ENCODE measurements at regions not wholly inside any gene's neighbourhood (a gene's known extent, or its start where the extent isn't known, plus 50 kb on each side); places are given as distances from the start of the nearest gene placed in this dataset.
"Not testable (repeated sequence)": the region's sequence is repeated elsewhere in the genome, so short reads cannot be mapped to it uniquely, and the experiment has no call there.

DNA sequence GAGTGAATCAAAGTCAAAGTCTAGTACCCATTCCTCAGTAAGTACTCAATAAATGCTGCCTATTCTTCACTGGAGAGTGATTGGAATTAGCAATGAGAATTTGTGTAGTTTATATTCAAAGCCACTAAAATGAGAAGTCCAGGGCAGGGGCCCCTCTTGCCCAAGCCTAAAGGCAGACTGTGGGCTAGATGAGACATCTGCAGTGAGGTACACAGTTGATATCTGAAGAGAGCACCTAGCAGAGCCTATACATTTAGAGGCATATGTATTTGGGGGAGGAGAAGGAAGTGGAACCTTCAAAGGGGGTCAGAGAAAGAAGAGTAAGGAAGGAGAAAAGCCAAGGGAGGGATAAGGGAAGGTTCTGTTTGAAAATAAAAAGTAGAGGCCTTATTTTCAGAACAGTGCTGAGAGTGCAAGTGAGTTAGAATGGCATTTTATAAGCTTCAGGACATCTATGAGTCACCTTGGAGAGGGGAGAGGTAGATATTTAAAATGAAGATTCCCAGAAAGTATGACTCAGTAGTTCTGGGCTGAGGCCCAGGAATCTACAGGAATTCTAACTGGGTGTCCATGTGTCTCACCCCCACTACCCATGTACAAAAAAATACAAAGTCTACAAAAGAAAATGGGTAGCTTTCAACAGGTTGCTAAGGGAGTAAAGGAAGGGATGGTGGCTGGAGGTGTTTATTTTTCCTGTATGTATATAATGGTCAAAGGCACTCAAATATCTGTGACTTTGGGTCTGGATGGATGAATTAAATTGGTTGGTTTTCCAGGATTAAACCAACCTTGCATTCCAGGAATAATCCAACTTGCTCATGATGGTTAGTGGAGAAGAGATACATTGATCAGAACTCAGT lies 135.1 kb downstream of the ZFP64 start:
- TF ChIP-seq, protein P1, sequence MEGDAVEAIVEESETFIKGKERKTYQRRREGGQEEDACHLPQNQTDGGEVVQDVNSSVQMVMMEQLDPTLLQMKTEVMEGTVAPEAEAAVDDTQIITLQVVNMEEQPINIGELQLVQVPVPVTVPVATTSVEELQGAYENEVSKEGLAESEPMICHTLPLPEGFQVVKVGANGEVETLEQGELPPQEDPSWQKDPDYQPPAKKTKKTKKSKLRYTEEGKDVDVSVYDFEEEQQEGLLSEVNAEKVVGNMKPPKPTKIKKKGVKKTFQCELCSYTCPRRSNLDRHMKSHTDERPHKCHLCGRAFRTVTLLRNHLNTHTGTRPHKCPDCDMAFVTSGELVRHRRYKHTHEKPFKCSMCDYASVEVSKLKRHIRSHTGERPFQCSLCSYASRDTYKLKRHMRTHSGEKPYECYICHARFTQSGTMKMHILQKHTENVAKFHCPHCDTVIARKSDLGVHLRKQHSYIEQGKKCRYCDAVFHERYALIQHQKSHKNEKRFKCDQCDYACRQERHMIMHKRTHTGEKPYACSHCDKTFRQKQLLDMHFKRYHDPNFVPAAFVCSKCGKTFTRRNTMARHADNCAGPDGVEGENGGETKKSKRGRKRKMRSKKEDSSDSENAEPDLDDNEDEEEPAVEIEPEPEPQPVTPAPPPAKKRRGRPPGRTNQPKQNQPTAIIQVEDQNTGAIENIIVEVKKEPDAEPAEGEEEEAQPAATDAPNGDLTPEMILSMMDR (IDR thresholded peaks at IDR 0.05; ENCODE audit: extremely low read depth, insufficient read depth, missing control alignments) = no peak
- in situ Hi-C loops (cut with MboI; ENCODE audit: low pct_unique_long_range_greater_than_20kb, low sequenced_read_pairs, unreplicated experiment) = no loop called here
- no peak for DNase-seq (ENCODE audit: low spot score)

DNA sequence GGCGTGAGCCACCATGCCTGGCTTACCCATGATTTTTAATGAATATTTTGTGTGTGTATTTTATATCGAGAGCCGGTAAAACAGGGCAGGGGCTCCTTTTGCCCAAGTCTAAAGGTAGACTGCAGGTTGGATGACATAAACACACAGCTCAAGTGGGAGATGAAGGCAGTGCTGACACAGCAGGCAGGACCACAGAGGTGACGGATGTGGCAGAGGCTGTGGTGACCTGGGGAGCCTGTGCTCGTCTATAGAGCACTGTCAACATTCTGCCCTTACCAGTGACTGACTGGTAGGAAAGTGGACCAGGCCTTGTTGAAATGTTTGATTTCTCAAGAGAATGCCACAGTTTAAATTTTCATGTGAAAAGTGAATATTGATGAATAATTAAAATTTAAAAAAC lies 137.5 kb downstream of the ZFP64 start:
- TF ChIP-seq, protein P1 (IDR thresholded peaks at IDR 0.05; ENCODE audit: extremely low read depth, insufficient read depth, missing control alignments) = no peak
- in situ Hi-C loops (cut with MboI; ENCODE audit: low pct_unique_long_range_greater_than_20kb, low sequenced_read_pairs, unreplicated experiment) = no loop called here
- DNase-seq (ENCODE audit: low spot score) = no peak

DNA sequence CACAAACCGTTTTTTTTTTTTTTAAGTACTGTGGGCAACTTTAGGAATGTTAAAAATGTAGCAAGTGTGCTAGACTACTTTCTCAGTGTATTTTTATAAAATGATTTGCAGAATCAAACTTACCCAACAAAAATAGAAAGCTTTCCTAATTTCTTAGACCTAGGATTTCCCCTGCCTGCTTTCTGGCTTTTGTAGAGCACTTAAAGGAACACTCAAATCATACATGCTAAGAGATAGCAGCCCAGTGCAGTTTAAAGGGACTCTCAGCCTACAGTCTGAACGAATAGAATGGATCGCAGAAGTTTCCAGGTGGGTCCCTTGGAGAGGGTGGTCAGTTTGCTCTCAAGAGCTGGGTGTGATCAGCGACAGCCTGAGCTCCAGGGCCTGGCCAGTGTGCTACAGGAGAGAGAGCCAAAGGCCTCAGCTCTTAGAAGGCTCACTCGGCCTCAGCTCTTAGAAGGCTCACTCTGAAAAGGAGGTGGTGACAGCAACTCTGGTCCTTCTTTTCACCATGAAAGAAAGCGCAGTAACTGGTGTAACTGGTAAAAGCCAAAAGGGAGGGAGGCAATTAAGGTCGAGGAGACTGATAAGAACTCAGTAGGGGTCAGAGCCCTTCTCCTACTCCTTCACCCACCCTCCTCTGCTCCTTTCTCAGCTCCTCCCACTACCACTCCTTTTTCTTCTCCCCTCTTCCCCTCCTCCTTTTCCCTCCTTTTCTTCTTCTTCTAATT lies 142.4 kb downstream of the ZFP64 start:
- in situ Hi-C loops (cut with MboI; ENCODE audit: low pct_unique_long_range_greater_than_20kb, low sequenced_read_pairs, unreplicated experiment) = no loop called here
- TF ChIP-seq, protein P1 (IDR thresholded peaks at IDR 0.05; ENCODE audit: extremely low read depth, insufficient read depth, missing control alignments) = no peak
- DNase-seq (ENCODE audit: low spot score) = no peak

DNA sequence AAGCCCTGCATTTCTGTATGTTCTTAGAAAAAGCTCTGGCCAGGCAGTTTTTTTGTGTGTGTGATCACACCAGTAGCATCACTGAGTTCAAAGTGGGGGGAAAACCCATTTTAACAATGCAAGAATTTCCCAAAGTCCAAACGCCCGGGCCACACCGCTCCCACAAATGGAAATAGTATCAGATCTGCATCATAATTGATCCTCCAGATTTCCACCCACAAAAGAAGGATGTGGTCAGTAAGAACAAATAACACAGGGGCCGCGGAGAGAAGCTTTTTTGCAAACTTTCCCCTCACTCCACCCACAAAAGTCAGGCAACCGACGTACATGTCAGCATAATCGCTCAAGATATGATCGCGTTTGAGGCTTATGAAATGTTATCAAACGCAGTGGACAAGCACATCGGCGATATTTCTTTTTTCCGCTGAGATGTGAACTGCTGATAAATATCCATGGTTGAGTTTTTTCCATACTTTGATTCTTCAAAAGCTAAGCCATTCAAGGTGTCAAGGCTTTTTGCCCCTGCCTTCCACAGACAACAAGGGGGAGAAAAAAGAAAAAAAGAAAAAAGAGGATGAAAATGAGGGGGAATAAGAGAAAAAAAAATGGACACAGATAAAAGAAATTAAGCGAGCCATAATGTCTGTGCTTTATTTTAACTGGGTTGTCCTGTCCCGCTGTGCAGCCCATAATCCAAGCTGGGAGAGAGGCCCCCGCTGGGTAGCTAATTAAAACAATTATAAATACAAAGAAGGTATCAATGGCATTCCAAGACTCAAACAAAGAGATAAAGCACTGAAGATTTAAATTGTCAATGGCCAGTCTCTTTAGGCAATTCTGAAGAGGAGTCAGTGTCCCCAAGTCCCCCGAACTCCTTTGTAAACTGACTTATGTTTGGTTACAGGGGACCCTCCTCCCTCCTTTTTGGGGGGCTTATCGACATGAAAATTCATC lies 143.5 kb downstream of the ZFP64 start:
- DNase-seq (ENCODE audit: low spot score) = no peak
- in situ Hi-C loops (cut with MboI; ENCODE audit: low pct_unique_long_range_greater_than_20kb, low sequenced_read_pairs, unreplicated experiment) = no loop called here
- TF ChIP-seq, protein P1 (IDR thresholded peaks at IDR 0.05; ENCODE audit: extremely low read depth, insufficient read depth, missing control alignments) = no peak

DNA sequence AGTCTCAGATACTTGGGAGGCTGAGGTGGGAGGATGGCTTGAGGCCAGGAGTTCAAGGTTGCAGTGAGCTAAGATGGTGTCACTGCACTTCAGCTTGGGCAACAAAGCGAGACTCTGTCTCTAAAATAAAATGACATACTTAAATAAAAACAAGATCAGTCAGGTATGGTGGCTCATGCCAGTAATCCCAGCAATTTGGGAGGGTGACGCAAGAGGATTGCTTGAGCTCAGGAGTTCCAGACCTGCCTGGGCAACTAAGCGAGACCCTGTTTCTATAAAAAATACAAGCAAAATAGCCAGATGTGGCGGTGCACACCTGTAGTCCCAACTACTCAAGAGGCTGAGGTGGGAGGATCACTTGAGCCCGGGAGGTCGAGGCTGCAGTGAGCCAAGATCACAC lies 149.6 kb downstream of the ZFP64 start:
- in situ Hi-C loops (cut with MboI; ENCODE audit: low pct_unique_long_range_greater_than_20kb, low sequenced_read_pairs, unreplicated experiment) = no loop called here
- no peak for DNase-seq (ENCODE audit: low spot score)
- TF ChIP-seq, protein P1 (IDR thresholded peaks at IDR 0.05; ENCODE audit: extremely low read depth, insufficient read depth, missing control alignments) = no peak

DNA sequence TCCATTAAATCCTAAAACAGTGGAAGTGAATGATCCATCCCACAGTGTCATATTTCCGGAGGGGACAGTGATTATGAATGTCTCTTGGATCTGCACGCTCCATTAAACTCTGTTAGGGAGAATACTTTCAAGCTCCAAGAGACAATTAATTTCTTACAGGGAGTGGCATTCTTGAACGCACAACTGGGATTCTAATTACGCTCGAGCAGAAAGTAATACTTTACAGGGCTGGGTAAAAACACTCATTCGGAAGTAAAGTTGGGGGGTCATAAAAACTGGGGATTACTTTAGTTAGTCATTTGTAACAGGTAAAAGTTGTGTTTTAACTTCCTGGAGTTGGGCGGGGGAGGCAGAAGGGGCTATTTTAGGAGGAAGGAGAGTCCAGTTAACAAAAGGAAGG lies 151.8 kb downstream of the ZFP64 start:
- in situ Hi-C loops (cut with MboI; ENCODE audit: low pct_unique_long_range_greater_than_20kb, low sequenced_read_pairs, unreplicated experiment) = no loop called here
- TF ChIP-seq, protein P1 (IDR thresholded peaks at IDR 0.05; ENCODE audit: extremely low read depth, insufficient read depth, missing control alignments) = no peak
- no peak for DNase-seq (ENCODE audit: low spot score)

DNA sequence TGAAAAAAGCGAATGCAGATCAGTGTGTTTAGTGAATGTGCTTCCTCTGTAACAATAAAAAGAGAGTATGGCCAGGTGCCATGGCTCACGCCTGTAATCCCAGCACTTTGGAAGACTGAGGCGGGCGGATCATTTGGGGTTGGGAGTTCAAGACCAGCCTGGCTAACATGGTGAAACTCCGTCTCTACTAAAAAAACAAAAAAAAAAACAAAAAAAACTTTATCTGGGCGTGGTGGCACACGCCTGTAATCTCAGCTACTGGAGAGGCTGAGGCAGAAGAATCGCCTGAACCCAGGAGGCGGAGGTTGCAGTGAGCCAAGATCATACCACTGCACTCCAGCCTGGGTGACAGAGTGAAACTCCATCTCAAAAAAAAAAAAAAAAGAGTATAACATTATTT lies 152.9 kb downstream of the ZFP64 start:
- in situ Hi-C loops (cut with MboI; ENCODE audit: low pct_unique_long_range_greater_than_20kb, low sequenced_read_pairs, unreplicated experiment); DNase-seq (ENCODE audit: low spot score): not testable (repeated sequence)
